GM23248 (cell line): ENCODE measurements at regions not wholly inside any gene's neighbourhood (a gene's known extent, or its start where the extent isn't known, plus 50 kb on each side); places are given as distances from the start of the nearest gene placed in this dataset.

Experiments used
- DNase-seq: peaks from one replicate; pipeline ENCODE4 v3.0.0-alpha.2; 2015
- H2AFZ ChIP-seq: fragments of 200-600 bp; sonication (generic); 2 replicates; pipeline ENCODE4 v1.6.1; 2016; ENCODE audit warnings: antibody characterized with exemption
- H3F3A ChIP-seq: fragments of 200-600 bp; sonication (generic); 2 replicates; pipeline ENCODE4 v1.6.1; 2016; ENCODE audit warnings: mild to moderate bottlenecking, antibody characterized with exemption, mixed run types; ENCODE audit not compliant: insufficient read depth
- H3K27ac ChIP-seq: fragments of 200-600 bp; sonication (generic); 2 replicates; pipeline ENCODE4 v1.5.1; 2016; ENCODE audit warnings: mild to moderate bottlenecking
- H3K27me3 ChIP-seq: fragments of 200-600 bp; sonication (generic); replicated peaks from 2 replicates; pipeline ENCODE4 v1.6.1; 2016; ENCODE audit warnings: mild to moderate bottlenecking; ENCODE audit not compliant: insufficient read depth
- H3K36me3 ChIP-seq: fragments of 200-600 bp; sonication (generic); 2 replicates; pipeline ENCODE4 v1.6.1; 2016; ENCODE audit warnings: low read depth, mild to moderate bottlenecking
- H3K4me1 ChIP-seq: fragments of 200-600 bp; sonication (generic); 2 replicates; pipeline ENCODE4 v1.6.1; 2016; ENCODE audit warnings: mild to moderate bottlenecking; ENCODE audit not compliant: insufficient read depth
- H3K4me2 ChIP-seq: fragments of 200-600 bp; sonication (generic); one replicate; pipeline ENCODE4 v1.6.1; 2016; ENCODE audit warnings: mild to moderate bottlenecking; ENCODE audit not compliant: unreplicated experiment
- H3K4me3 ChIP-seq: fragments of 200-600 bp; sonication (generic); 2 replicates; pipeline ENCODE4 v1.5.1; 2016; ENCODE audit warnings: mild to moderate bottlenecking
- H3K79me2 ChIP-seq: fragments of 200-600 bp; sonication (generic); 2 replicates; pipeline ENCODE4 v1.6.1; 2016; ENCODE audit warnings: mild to moderate bottlenecking; ENCODE audit not compliant: insufficient read depth
- H3K9ac ChIP-seq: fragments of 200-600 bp; sonication (generic); 2 replicates; pipeline ENCODE4 v1.6.1; 2016; ENCODE audit warnings: mild to moderate bottlenecking
- H3K9me2 ChIP-seq: fragments of 200-600 bp; sonication (generic); 2 replicates; pipeline ENCODE4 v1.6.1; 2016; ENCODE audit warnings: mixed run types, mild to moderate bottlenecking, moderate library complexity; ENCODE audit not compliant: insufficient read depth
- H3K9me3 ChIP-seq: fragments of 200-600 bp; sonication (generic); one replicate; pipeline ENCODE4 v1.6.1; 2017; ENCODE audit warnings: low read depth
- H4K20me1 ChIP-seq: fragments of 200-600 bp; sonication (generic); 2 replicates; pipeline ENCODE4 v1.6.0; 2016; ENCODE audit not compliant: insufficient read depth
- EZH2 ChIP-seq: fragments of 200-600 bp; sonication (generic); IDR thresholded peaks from 2 replicates; pipeline ENCODE4 v1.6.1; 2018; ENCODE audit warnings: antibody characterized with exemption, mild to moderate bottlenecking; ENCODE audit not compliant: insufficient read depth, poor library complexity, severe bottlenecking
- EZH2phosphoT487 ChIP-seq: fragments of 200-600 bp; sonication (generic); IDR thresholded peaks from 2 replicates; pipeline ENCODE4 v1.6.1; 2018; ENCODE audit warnings: antibody characterized with exemption, moderate library complexity, mild to moderate bottlenecking, low read depth; ENCODE audit not compliant: insufficient read depth
- WGBS, 2 experiments: methylation state at CpG; one replicate each; pipeline ENCODE4 v1.1.6; 2015 to 2017; ENCODE audit warnings: low lambda C conversion rate in 2 of 2, low coverage in 1 of 2; ENCODE audit errors: missing lambda C conversion rate in 2 of 2; 5-methylcytosine and 5-hydroxymethylcytosine counted together
- in situ Hi-C: fragments of 300-500 bp; cut with MboI; formaldehyde crosslinking; loops from 2 replicates; pipeline ENCODE4 v1.15.0; 2020

GRCh38 chr1:215501496-215501895 lies 65.6 kb upstream of the KCTD3 start:
- DNase-seq, result no peak
- WGBS, 2 experiments, result 96 to 97% methylated on average over 4 of the region's 4 CpGs
- in situ Hi-C loops, result no loop called here

GRCh38 chr1:215502081-215502480 lies 65.0 kb upstream of the KCTD3 start:
- H2AFZ ChIP-seq, result no peak overlapping the region
- no peaks in the 10 kb centered on the region for H3K36me3 ChIP-seq

More at GRCh38 chr1:215501496-215501895, 65.6 kb upstream of the KCTD3 start:
- no peaks in the 10 kb centered on the region for H3K27me3 ChIP-seq
- TF ChIP-seq EZH2phosphoT487 (no peak), EZH2 (no peak)
- no peak overlapping the region for H3K4me2 ChIP-seq
- no peak overlapping the region for H3K27ac ChIP-seq
- no peak overlapping the region for H2AFZ ChIP-seq
- no peak overlapping the region for H3K4me3 ChIP-seq
- no peaks in the 10 kb centered on the region for H3K9me3 ChIP-seq
- H3K79me2 ChIP-seq, result no peaks in the 10 kb centered on the region
- no peaks in the 10 kb centered on the region for H3K9me2 ChIP-seq
- H3K36me3 ChIP-seq, result no peaks in the 10 kb centered on the region
- H4K20me1 ChIP-seq, result no peaks in the 10 kb centered on the region
- H3K4me1 ChIP-seq, result no peaks in the 10 kb centered on the region
- H3K9ac ChIP-seq, result no peak overlapping the region
- H3F3A ChIP-seq, result no peaks in the 10 kb centered on the region

GRCh38 chr1:215507119-215507518 lies 60.0 kb upstream of the KCTD3 start:
- H3K36me3 ChIP-seq, result no peaks in the 10 kb centered on the region

More at GRCh38 chr1:215502081-215502480, 65.0 kb upstream of the KCTD3 start:
- TF ChIP-seq EZH2phosphoT487 (no peak), EZH2 (no peak)
- 87 to 100% methylated on average over 1 of the region's 1 CpG for WGBS, 2 experiments
- Histone ChIP-seq H3K4me2 (no peak overlapping the region), H3K79me2 (no peaks in the 10 kb centered on the region), H3K4me3 (no peak overlapping the region), H4K20me1 (no peaks in the 10 kb centered on the region), H3K27me3 (no peaks in the 10 kb centered on the region), H3K27ac (no peak overlapping the region), H3K9me2 (no peaks in the 10 kb centered on the region), H3F3A (no peaks in the 10 kb centered on the region), H3K9ac (no peak overlapping the region), H3K4me1 (no peaks in the 10 kb centered on the region), H3K9me3 (no peaks in the 10 kb centered on the region)
- no peak for DNase-seq
- in situ Hi-C loops, result no loop called here

GRCh38 chr1:215508311-215508710 lies 58.8 kb upstream of the KCTD3 start:
- Histone ChIP-seq H3K27me3 (no peaks in the 10 kb centered on the region), H4K20me1 (no peaks in the 10 kb centered on the region), H3K4me3 (no peak overlapping the region), H3K9ac (no peak overlapping the region), H3K79me2 (no peaks in the 10 kb centered on the region), H3F3A (no peaks in the 10 kb centered on the region), H3K4me2 (no peak overlapping the region), H3K36me3 (no peaks in the 10 kb centered on the region), H3K9me3 (peaks cover 9% of the 10 kb centered on the region), H2AFZ (no peak overlapping the region), H3K9me2 (no peaks in the 10 kb centered on the region), H3K4me1 (no peaks in the 10 kb centered on the region), H3K27ac (no peak overlapping the region)
- in situ Hi-C loops, result no loop called here
- no peak for DNase-seq
- TF ChIP-seq EZH2 (no peak), EZH2phosphoT487 (no peak)
- 77 to 84% methylated on average over 3 of the region's 3 CpGs for WGBS, 2 experiments

More at GRCh38 chr1:215507119-215507518, 60.0 kb upstream of the KCTD3 start:
- H3K27me3 ChIP-seq, result no peaks in the 10 kb centered on the region
- in situ Hi-C loops, result no loop called here
- H4K20me1 ChIP-seq, result no peaks in the 10 kb centered on the region
- no peaks in the 10 kb centered on the region for H3K4me1 ChIP-seq
- TF ChIP-seq EZH2, result no peak
- no peak for TF ChIP-seq EZH2phosphoT487
- H3K27ac ChIP-seq, result no peak overlapping the region
- H3F3A ChIP-seq, result no peaks in the 10 kb centered on the region
- H3K79me2 ChIP-seq, result no peaks in the 10 kb centered on the region
- no peak overlapping the region for H2AFZ ChIP-seq
- H3K9ac ChIP-seq, result no peak overlapping the region
- peaks cover 9% of the 10 kb centered on the region for H3K9me3 ChIP-seq
- 76 to 79% methylated on average over 1 of the region's 1 CpG for WGBS, 2 experiments
- no peaks in the 10 kb centered on the region for H3K9me2 ChIP-seq
- H3K4me3 ChIP-seq, result no peak overlapping the region
- no peak for DNase-seq
- H3K4me2 ChIP-seq, result no peak overlapping the region
